H54 (cell line): ENCODE measurements at regions not wholly inside any gene's neighbourhood (a gene's known extent, or its start where the extent isn't known, plus 50 kb on each side); places are given as distances from the start of the nearest gene placed in this dataset.

Source experiments
- DNase-seq: peaks from one replicate; pipeline ENCODE4 v3.0.0; 2011; ENCODE audit warnings: low spot score, mixed read lengths; ENCODE audit not compliant: insufficient read length
- FAIRE-seq: peaks from 3 replicates; lab custom pipeline; 2011; peaks lifted over from hg19 to GRCh38; lab: Jason Lieb, UNC
- POLR2A ChIP-seq: IDR thresholded peaks from 2 replicates; pipeline ENCODE4 v1.6.1; 2011; ENCODE audit warnings: low read depth, mild to moderate bottlenecking, low read length

GRCh38 chr18:40849886-40850285 lies 1105.1 kb upstream of the PIK3C3 start:
- no peak for TF ChIP-seq POLR2A
- FAIRE-seq (no peak), DNase-seq (no peak)

GRCh38 chr18:40841467-40841866 lies 1113.6 kb upstream of the PIK3C3 start:
- no peak for TF ChIP-seq POLR2A
- FAIRE-seq (no peak), DNase-seq (no peak)

GRCh38 chr18:40841063-40841462 lies 1114.0 kb upstream of the PIK3C3 start:
- FAIRE-seq (no peak), DNase-seq (no peak)
- TF ChIP-seq POLR2A, result no peak

GRCh38 chr18:40832362-40832761 lies 1122.7 kb upstream of the PIK3C3 start:
- TF ChIP-seq POLR2A, result no peak
- DNase-seq (no peak), FAIRE-seq (no peak)

GRCh38 chr18:40824291-40824690 lies 1130.7 kb upstream of the PIK3C3 start:
- DNase-seq (no peak), FAIRE-seq (no peak)
- TF ChIP-seq POLR2A, result no peak

GRCh38 chr18:40821596-40822243 lies 1133.3 kb upstream of the PIK3C3 start:
- TF ChIP-seq POLR2A, result no peak
- FAIRE-seq (no peak), DNase-seq (no peak)

GRCh38 chr18:40812981-40813515 lies 1142.0 kb upstream of the PIK3C3 start:
- no peak for FAIRE-seq
- no peak for TF ChIP-seq POLR2A
- no peak for DNase-seq

- no peak for TF ChIP-seq POLR2A
- no peak for FAIRE-seq
- DNase-seq, result no peak
Measured at GRCh38 chr18:40810372-40810771, 1144.7 kb upstream of the PIK3C3 start.

- TF ChIP-seq POLR2A, result no peak
- no peak for DNase-seq
- no peak for FAIRE-seq
Measured at GRCh38 chr18:40789286-40789685, 1165.7 kb upstream of the PIK3C3 start.

- no peak for TF ChIP-seq POLR2A
- no peak for FAIRE-seq
- no peak for DNase-seq
Measured at GRCh38 chr18:40782453-40783130, 1172.4 kb upstream of the PIK3C3 start.

- no peak for FAIRE-seq
- TF ChIP-seq POLR2A, result no peak
- no peak for DNase-seq
Measured at GRCh38 chr18:40769786-40770185, 1185.2 kb upstream of the PIK3C3 start.

- no peak for TF ChIP-seq POLR2A
- FAIRE-seq (no peak), DNase-seq (no peak)
Measured at GRCh38 chr18:40760251-40760650, 1194.8 kb upstream of the PIK3C3 start.

GRCh38 chr18:40754477-40754876 lies 1200.6 kb upstream of the PIK3C3 start:
- DNase-seq, result no peak

GRCh38 chr18:40752316-40752715 lies 1202.7 kb upstream of the PIK3C3 start:
- FAIRE-seq (no peak), DNase-seq (no peak)
- TF ChIP-seq POLR2A, result no peak

More at GRCh38 chr18:40754477-40754876, 1200.6 kb upstream of the PIK3C3 start:
- no peak for FAIRE-seq
- no peak for TF ChIP-seq POLR2A

GRCh38 chr18:40751186-40751585 lies 1203.8 kb upstream of the PIK3C3 start:
- no peak for TF ChIP-seq POLR2A
- no peak for FAIRE-seq
- DNase-seq, result no peak
